HG02981 (cell line): ENCODE measurements at regions not wholly inside any gene's neighbourhood (a gene's known extent, or its start where the extent isn't known, plus 50 kb on each side); places are given as distances from the start of the nearest gene placed in this dataset.

ENCODE experiments used
- ATAC-seq: cut with Tn5 transposase; IDR thresholded peaks from one replicate; pipeline ENCODE4 v1.9.1; 2021; ENCODE audit warnings: mild to moderate bottlenecking, moderate library complexity; ENCODE audit not compliant: unreplicated experiment

DNA sequence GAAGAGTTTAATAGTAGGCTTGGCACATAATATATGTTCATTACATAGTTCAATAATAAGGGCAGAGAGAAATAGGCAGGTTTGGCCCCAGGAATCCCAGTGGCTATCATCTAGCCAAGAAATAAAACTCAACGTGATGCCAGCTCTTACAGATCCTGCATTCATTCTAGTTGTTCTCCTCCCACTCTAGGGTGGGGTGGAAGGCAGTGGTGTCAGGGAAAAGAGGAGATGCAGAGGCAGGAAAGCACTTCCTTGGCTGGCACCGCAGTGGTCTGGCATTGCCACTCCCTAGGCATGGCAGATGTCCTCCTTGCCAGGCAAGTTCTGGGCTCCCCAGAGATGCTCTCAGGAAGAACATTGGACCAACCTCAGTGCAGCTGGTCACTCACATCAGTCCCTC is 383.6 kb downstream of the GRIN2B start:
- no peak for ATAC-seq

DNA sequence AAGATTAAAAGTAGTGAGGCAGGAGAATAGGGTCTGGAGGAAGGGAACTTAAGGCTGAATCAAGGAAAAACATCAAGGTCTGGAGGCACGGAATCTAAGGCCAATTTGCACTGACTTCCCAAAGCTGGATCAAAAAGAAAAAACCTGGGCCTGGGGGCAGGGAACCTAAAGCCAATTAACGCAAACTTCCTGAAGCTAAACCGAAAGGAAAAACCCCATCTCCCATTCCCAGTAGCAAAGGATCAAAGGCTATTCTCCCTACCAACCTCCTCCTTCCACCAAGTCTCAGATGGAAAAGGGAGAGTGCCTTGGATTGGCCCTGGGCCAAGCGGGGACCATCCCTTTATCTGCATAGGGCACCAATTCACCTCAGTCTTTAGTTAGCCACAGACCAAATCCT is 384.2 kb downstream of the GRIN2B start:
- ATAC-seq, result no peak

DNA sequence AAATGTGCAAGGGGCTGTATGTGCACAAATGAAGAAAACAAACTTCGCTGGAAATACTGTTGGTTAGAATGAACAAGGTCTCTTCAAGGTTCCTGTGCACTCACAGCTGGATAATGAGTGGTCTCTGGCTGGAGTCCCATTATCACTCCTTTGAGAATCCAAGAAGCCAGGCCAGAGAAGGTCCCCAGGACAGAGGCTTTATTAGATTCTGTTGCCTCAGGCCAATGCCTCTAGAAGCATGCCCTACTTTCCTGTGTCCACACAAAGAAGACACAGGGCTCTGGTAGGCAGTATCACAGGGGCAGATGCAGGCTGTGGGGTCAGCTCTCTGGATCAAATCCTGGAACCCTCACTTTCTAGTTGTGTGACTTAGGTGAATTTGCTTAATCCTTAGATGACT is 384.7 kb downstream of the GRIN2B start:
- ATAC-seq, result no peak

DNA sequence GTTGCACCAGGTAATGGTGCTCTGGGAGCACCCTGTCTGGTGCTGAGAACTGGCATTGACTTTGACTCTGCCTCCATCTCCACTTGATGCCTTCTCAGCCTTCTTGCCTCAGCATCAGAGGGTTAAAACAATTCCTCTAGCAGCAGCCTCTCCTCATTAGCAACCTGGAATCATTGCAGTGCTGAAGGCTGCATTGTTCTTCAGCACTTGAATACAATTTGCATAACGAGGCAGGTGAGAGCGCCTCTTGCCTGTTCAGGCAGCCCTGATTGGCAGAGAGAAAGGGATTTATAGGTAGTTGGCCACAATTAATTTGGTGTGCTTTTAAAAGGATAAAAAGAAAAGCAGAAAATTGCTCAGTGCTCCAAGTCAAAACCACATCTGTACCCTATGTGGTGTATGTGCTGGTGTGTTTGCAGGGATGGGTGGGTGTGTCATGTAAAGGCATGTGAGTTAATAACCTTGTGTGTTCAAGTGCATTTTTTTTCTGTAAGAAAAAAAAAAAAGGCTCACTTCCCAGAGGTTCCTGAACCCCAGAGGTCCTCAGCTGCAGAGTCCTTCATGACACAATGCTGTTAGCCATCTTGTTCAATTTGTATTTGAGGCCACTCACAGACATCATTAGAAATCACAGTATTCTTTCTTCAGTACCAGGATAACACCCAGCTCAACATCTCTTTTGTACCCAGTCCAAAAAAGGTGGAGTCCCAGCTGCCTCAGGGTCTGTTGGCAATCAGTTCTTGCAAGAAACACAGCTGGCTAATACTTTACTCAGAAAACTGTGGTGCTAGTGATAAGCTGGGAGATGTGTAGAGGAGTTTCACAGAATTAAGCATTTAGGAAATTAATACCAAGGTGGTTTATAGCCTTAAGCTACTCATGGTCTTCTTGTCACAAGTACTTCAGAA is 385.6 kb downstream of the GRIN2B start:
- ATAC-seq, result no peak

DNA sequence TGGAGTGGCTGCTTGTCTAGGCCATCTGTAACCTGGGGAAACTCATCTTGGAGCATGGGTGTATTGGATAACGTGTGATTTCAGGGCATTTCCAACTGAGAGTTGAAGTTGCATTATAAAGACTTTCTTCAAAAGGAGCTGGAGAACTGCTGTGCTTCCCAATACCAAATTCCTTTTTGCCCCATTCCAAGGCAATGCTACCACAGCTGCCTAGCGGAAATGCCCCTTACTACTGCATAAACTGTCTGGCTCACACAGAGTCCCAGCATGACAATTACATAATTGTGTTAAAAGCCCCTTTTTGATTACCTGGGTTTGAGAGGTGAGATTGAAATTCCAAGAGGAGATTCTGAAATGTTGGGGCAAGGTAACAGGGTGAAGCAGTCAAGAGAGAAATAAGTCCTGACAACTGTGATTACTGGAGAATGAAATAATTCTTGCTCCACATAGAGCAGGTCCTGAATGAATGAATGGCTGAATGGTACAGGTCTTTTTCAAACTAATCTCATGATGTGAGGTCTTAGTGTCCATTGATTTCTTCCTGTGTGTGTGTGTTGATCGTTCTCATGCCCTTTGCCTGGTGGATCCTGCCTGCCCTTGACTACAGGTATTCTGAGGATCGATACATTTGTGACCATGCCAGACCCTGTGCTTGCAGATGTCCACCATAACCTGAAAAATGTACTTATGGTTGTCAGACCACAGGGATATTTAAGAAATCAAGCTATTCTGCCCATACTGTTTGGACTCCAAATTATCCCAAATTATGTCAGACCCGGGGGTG is 386.5 kb downstream of the GRIN2B start:
- ATAC-seq, result no peak

DNA sequence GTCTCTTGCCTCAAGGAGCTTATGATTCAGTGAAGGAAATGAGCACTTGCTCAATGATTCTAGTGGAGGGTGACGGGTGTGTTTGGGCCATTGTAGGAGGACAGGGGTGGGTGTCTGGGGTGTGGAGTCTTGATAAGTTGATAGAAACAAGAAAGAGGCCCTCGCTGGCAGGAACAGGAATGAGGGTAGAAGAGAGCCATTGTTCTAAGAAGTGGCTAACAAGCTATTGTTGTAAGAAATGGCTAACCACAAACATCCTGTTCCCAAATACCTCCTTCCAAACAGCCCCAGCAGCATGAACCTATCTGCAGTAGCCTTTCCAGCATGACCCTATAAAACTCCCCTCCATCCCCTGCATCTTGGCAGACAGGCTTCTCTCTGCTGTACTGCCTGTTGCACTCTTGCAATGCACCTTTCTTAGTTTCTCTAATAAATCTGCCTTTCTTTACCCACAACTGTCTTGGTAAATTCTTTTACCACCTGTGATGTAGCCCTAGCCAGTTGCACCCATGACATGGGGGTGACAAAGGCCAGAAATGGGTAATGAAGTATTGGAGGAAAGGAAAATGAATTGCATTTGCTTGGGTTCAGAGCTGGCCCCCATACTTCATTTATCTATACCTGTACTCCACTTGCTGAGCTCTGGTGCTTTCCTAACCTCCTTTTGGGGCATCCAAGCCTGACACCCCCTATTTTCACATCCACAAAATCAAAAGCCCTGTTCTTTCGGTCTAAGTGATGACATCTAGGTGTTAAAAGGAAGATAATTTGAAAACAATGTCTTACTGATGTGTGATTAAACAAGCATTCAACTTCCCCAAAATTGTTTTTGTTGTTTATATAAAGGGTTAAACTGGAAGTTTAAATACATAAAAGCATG is 389.1 kb downstream of the GRIN2B start:
- no peak for ATAC-seq

DNA sequence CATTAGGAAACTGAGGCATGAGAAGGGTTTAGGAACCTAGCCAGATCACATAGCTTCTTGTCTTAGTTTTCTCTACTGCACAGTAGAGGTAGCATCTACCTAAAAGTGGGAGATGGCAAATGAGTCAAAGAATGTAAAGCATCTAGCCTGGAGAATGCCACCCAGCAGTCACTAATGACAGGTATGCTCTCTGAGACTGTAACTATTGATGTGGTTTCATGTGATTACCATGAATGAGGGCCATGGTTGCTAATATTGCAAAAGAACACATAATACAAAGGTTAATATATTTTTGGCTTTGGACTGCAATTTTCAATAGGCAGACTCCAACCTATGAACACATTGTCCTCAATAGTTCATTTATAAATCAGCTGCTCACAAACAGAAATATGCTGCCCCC is 389.9 kb downstream of the GRIN2B start:
- no peak for ATAC-seq

DNA sequence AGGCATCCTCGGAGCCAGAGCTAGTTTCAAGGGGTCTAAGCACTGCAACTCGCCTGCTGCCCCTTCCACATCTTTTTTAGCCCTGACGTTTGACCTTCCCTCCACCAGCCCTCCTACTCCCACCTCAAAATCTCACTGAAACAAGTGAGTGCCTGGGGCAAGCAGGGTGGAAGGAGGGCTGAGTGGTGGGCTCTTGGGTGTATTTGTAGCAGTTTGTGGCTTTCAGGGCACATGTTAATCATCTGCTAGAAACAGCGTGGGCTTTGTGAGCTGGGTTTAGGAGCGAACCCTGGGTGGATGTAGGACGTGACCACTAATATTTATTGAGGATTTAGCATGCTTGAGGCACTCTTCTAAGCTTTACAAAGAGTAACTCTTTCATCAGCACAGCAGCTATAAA is 390.3 kb downstream of the GRIN2B start:
- ATAC-seq, result no peak

DNA sequence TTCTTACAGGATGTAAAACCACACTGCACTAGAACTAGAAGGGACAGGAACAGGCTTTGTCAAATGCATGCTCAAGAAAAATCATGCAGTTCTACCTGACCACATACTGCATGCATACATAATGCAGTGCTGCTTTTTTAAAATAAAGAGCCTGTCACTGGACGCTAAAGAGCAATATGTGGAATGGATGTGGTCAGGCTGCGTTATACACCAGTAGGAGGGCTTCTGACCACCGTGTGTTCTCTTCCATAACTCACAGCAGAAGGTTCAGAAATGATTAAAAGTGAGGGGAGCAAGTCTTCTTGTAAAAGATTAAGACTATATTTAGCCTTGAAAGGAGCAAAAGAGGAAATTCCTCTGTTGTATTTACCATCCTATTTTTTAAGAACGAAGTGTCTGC is 392.0 kb downstream of the EMP1 start:
- no peak for ATAC-seq

DNA sequence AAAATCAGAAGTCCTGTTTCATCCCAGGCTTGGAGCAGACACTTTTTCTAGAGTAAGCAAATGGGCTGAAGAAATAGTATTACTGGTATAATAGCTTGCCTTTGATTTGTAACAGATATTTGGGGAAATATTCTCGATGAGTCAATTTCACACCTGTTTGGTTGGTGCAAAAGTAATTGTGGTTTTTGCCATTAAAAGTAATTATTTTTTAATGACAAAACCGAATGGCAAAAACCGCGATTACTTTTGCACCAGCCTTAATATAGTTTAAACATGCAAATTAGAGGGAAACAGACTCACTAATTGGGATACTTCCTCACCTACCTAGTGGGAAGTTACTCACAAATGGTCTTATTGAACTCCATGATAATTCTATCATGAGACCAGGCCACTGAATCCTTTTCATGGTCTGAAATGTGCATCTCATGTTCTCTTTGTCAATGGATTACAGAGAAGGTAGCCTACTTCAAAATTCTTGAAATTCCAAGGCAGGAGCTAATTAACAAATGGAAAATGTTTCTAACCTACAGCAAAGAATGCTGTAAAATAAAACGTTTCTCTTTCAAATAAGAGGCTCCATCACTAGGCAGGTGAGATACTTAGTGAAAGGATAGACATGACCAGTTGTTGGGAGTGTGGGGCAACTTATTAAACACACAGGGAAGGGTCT is 391.3 kb downstream of the EMP1 start:
- ATAC-seq, result no peak

DNA sequence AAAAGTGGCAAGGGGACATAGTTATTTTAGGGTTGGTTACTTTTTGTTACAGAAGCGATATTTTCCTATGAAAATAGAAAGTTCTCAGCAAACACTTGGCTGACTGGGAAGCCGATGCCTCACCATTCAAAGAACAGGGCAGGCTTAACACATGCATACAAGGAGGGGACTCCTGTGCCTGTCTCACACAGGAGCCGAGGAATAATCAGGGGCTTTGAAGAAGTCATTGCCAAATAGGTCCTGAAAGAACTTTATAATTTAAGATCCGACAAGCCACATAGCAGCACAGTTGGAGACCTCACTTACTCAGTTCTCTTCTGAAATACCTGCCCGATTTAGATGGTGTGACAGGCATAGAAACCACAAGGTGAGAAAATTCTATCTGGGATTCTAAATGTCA is 389.8 kb downstream of the EMP1 start:
- no peak for ATAC-seq

DNA sequence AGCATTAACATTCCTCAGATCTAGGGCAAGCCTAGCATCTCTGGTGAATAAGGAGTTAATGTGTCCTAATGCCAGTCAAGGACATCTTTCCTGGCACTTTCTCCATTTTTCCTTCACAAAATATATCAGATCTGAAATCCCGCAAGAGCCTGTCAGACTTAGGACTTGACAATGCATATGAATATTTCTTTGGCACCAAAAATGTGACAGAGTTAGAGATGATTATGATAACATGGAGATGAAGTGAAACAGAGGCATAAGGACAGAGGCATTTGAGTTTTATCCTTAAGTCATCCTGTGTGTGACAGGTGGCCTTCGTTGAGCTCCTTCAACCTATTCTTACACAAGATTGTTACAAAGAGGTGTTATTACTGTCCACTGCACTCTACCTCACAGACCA is 388.0 kb downstream of the EMP1 start:
- no peak for ATAC-seq

DNA sequence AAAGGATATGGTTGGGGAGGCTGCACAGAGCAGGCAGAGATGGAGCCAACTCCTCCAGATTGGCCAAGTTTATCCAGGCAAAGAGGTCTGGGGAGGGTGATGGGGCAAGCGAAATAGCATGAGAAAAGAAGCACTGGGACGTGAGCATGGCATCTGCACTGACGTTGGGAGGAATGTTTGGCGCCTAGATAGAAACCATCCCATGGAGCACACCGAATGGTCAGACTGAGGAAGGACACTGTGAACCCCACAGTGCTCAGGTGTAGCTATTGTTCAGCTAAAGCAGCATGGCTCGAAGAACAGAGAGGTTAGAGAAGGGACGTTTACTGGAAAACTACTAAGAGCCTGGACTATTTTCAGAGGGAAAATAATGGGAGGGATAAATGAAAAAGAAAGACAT is 387.1 kb downstream of the EMP1 start:
- ATAC-seq, result no peak

DNA sequence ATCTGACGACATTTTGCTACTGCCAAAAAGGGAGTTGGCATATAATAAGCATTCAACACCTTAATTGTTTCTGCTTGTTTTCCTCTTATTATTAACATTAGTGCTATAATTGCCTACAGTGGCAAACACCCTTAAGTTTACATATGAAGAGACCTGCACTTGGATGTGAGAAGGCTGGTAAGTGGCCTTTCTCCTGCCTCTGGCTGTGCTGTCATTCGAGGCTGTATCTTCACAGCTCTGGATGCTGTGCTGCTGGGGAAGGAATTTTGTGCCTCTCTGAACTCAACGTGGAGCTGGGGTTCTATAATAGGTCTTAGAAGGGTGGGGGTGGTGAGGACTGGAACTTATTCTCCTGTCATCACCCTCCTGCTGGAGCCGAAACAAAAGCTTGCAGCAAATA is 385.9 kb downstream of the EMP1 start:
- ATAC-seq, result no peak

DNA sequence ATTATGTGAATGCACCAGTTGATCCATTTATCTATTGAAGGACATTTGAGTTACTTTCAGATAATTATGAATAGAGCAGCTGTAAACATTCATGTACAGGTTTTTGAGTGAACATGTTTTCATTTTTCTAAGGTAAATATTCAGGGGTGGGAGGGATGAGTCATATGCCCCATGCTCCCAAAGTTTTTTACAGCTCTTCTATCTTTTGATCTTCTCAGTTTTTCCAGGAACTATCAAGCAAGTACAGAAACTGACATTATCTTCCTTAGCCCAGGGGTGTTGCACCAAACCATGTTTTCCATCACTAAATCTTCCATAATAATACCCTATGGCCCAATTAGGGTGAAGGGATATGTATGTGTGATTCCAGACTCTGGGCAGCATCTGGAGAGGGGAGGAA is 384.5 kb downstream of the EMP1 start:
- no peak for ATAC-seq

DNA sequence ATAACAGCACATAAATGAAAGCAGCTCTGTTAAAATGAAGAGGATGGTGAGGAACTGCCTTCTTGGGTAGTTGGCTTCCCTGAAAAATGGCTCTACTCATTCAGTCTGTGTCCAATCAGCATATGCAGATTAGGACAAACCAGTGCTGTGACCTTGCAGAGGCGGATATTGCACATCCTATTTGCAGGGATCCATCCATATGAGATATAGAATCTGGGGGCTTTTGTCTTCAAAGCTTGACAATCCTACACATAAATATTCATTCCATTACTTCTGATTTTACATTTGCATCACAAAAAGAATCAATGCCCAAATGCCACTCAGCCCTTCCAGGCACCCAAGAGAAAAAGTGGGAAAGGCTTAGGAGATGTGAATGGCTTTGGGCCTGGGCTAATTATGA is 383.7 kb downstream of the EMP1 start:
- no peak for ATAC-seq

DNA sequence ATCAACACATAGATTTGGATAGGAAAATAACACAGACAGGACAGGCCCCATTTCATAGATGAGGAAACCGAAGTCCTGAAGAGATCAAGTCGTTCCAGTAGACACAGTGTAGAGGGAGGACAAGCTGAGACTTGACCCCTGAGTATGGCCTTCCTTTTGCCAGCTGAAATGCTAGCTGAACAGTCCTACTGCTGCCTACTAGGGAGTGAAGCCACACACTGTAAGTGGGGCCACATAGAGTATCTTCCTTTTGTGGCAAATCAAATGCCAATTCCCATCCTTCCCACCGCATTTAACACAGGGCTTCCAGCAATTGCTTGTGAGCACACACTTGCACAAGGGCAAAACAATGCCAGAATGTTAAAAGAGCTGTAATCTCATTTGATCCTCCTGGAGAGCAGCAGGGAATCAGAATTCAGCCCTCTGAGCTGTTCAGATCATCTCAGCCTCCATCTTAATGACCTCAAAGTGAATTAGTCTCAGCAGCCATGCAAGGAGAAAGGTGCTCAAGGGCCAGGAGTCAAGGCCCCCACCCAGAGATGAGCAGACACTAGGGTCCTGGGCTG is 380.5 kb downstream of the EMP1 start:
- ATAC-seq, result no peak

DNA sequence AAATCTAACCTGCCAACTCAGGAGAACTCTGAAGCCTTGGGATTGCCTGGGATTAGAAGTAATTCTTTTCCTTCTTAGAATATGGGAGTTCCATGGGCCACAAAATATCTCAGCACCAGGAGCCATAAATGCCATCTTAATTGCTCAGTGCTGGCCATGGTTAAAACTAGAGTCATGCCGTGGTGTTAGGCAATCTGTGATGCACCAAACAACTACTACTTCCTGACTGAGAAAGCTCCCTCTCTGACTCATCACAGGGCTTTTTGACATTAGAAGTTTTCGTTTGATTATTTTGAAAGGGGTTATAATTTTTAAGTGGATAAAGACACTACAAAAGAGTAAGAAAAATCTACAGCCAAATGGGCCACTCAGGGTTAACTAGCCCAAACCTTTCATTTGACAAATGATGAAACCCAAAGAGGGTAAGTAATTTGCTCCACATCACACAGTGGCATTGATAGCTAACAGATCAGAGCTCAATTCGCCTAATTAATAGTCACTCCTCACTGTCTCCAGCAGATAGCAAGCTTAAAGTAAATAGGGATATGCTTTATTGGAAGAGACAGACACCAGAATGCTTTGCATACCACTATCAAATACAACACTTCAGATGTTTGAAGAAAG is 377.3 kb downstream of the EMP1 start:
- ATAC-seq, result no peak

DNA sequence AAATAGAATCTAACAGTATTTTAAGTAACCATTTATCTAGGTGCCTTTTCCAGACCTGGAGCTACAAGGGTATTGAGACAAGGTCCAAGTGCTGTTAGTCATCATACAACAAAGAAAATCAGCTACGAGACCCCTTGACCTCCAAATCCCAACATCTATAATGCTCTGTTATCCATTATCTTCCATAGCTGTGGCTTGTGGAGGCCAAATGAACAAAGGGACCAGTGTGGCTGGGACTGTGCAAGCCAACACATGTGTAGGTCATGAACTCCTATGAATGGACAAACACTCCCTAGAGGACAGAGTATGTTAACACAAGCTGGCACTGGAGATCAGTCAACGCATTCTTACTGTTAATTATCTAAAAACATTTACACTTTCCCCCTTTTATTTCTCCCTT is 374.5 kb downstream of the EMP1 start:
- no peak for ATAC-seq
